Heart left ventricle (tissue), 16 donors: ENCODE measurements at regions not wholly inside any gene's neighbourhood (a gene's known extent, or its start where the extent isn't known, plus 50 kb on each side); places are given as distances from the start of the nearest gene placed in this dataset.
"Not testable (repeated sequence)": the region's sequence is repeated elsewhere in the genome, so short reads cannot be mapped to it uniquely, and the experiment has no call there.

ENCODE experiments used
- ATAC-seq, 4 donors: fragments of 200-7000 bp; cut with Tn5 transposase; one replicate each; pipeline ENCODE4 v1.9.1; 2020 to 2022; ENCODE audit warnings: moderate library complexity in 4 of 4, mild to moderate bottlenecking in 3 of 4, moderate number of reproducible peaks in 1 of 4
- DNase-seq, 5 donors: peaks; one replicate each; pipeline ENCODE4 v3.0.0-alpha.2; 2020
- H3K27ac ChIP-seq, 12 donors: fragments of 200-600 bp; sonication (generic) in 4 of 12; one replicate each; pipeline versions ENCODE4 v1.5.0 to v1.8.0; 2016 to 2022; ENCODE audit warnings: mild to moderate bottlenecking in 2 of 12
- H3K27me3 ChIP-seq, 9 donors: fragments of 200-600 bp; sonication (generic) in 2 of 9; one replicate each; pipeline versions ENCODE4 v1.5.1 to v1.8.0; 2016 to 2022; ENCODE audit warnings: mild to moderate bottlenecking in 3 of 9
- H3K36me3 ChIP-seq, 9 donors: fragments of 200-600 bp; sonication (generic) in 2 of 9; one replicate each; pipeline versions ENCODE4 v1.5.0 to v1.8.0; 2018 to 2022; ENCODE audit warnings: mild to moderate bottlenecking in 2 of 9
- H3K4me1 ChIP-seq, 12 donors: fragments of 200-600 bp; sonication (generic) in 4 of 12; one replicate each; pipeline versions ENCODE4 v1.5.0 to v1.8.0; 2016 to 2022; ENCODE audit warnings: mild to moderate bottlenecking in 3 of 12
- H3K4me3 ChIP-seq, 12 donors: fragments of 200-600 bp; sonication (generic) in 4 of 12; one replicate each; pipeline versions ENCODE4 v1.5.0 to v1.8.0; 2017 to 2022; ENCODE audit warnings: mild to moderate bottlenecking in 9 of 12, moderate library complexity in 4 of 12
- H3K9me3 ChIP-seq, 12 donors: fragments of 200-600 bp; sonication (generic) in 4 of 12; one replicate each; pipeline versions ENCODE4 v1.5.0 to v1.8.0; 2016 to 2022; ENCODE audit warnings: mild to moderate bottlenecking in 1 of 12
- POLR2A ChIP-seq, 2 donors: fragments of 450-650 bp; IDR thresholded peaks; one replicate each; pipeline ENCODE4 v1.6.1; 2017; ENCODE audit warnings: antibody characterized with exemption in 2 of 2, mild to moderate bottlenecking in 2 of 2, moderate library complexity in 2 of 2
- WGBS, 4 donors: extraction: QIAGEN DNeasy Blood & Tissue Kit in 2 of 4; methylation state at CpG; one replicate each; pipeline versions ENCODE4 v1.1.5 to v1.1.7; 2013 to 2018; 5-methylcytosine and 5-hydroxymethylcytosine counted together
- intact Hi-C, 10 donors: fragments of 100-400 bp; cut with DNase I; formaldehyde crosslinking; loops; one replicate each; pipeline versions ENCODE4 v1.11.1 to v1.14.2; 2022
- TF ChIP-seq, protein P1 (sequence below), 12 donors: fragments of 200-600 bp; sonication (generic) in 4 of 12; IDR thresholded peaks; one replicate each; pipeline versions ENCODE4 v1.5.0 to v1.8.0; 2018 to 2022; ENCODE audit warnings: antibody characterized with exemption in 12 of 12, mild to moderate bottlenecking in 5 of 12
- donor health status: ischemic (EF 13 %, LVEDD 7.1; RV severe dilation, severe dysfunction).
- donor health status: healthy with polysubstance abuse.
- donor health status: DM: no; HTN: yes; CAD: no.
- donor health status: DM: no; HTN: no; CAD: no.
- donor health status: ischemic (EF 25% LVEDD 6.9; RV normal size, moderate dysfunction).
- donor health status: ischemic (EF 25% LVEDD 5.7; RV mildly dilated, moderate dysfunction).
- donor health status: healthy.
- donor health status: DM: yes; HTN: yes; CAD: no.
- donor health status: ischemic (EF 35%, LVEDD 5.7; RV mildly dilated, moderate dysfunction).
- donor health status: nonischemic (EF 11% LVEDD 7.7; RV severe dilation, severe dysfunction).
- donor health status: DM: yes; HTN: yes; CAD: no.
- donor health status: PGD.
- donor health status: ischemic (EF 29% LVEDD 5.4; RV normal size, mild dysfunction).
- donor health status: nonischemic (EF 23%, LVEDD 6.1; RV moderate dilation, normal function).

DNA sequence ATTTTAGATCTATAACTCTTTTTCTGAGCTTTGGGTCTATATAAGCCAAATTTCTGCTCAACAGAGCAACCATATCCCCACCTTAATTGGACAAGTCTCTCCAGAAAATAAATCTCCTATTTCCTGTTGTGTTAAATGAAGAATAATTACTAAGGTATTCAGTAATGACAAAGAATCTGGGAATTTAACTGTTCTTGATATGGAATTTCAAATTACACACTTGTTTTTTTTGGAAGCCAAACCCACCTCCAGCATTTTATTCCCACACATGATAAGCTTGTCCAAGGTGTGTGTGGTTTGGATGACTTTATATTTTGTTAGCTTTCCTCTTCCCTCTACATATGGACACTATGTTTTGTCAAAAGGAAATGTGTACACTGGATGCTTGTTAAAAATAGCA, 1313.2 kb upstream of the CDH18 start:
- H3K36me3 ChIP-seq, H3K27me3 ChIP-seq, ATAC-seq, H3K27ac ChIP-seq, H3K9me3 ChIP-seq, intact Hi-C loops, H3K4me1 ChIP-seq, DNase-seq, H3K4me3 ChIP-seq: not testable (repeated sequence)

DNA sequence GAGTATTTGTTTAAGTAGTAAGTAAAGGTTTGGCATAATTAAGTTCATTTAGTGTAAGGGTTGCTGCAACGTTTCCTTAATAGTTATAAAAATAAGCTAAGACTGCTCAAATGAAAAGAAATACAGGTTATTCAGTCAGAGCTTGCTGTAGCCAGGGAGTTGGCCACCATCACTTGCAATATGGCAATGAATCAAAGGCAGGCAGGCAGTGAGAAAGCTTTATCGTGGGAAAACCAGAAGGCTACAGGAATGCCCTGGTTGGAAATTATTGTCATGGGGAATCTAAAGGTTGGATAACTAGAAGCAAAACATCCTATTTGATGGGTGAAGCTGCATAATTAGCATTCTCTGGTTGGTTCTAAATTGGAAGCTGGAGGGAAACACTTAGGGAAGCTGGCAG, 1286.4 kb upstream of the CDH18 start:
- H3K9me3 ChIP-seq, H3K4me3 ChIP-seq, DNase-seq, ATAC-seq, intact Hi-C loops, H3K36me3 ChIP-seq, H3K4me1 ChIP-seq, H3K27ac ChIP-seq, H3K27me3 ChIP-seq: not testable (repeated sequence)
- WGBS, 4 donors = 52 to 75% (median 59%) methylated on average over 2 of the region's 2 CpGs

DNA sequence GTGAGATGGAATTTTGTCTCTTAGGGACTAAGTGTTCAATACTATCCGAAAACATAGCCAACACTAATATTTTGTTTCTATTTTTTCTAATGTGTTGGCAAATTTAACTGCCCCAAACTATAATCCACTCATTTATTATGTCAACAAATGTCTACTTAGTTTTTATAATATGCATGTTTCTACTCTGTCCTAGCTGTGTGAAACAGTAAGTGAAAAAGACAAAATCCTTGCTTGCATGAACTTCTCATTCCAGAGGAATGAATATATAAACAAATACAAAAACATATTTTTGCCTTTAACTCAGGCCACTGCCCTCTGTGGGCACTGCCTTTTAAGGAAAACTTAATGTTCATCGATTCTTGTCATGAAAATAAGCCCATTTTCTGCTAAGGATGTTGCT, 1275.4 kb upstream of the CDH18 start:
- TF ChIP-seq, protein P1, sequence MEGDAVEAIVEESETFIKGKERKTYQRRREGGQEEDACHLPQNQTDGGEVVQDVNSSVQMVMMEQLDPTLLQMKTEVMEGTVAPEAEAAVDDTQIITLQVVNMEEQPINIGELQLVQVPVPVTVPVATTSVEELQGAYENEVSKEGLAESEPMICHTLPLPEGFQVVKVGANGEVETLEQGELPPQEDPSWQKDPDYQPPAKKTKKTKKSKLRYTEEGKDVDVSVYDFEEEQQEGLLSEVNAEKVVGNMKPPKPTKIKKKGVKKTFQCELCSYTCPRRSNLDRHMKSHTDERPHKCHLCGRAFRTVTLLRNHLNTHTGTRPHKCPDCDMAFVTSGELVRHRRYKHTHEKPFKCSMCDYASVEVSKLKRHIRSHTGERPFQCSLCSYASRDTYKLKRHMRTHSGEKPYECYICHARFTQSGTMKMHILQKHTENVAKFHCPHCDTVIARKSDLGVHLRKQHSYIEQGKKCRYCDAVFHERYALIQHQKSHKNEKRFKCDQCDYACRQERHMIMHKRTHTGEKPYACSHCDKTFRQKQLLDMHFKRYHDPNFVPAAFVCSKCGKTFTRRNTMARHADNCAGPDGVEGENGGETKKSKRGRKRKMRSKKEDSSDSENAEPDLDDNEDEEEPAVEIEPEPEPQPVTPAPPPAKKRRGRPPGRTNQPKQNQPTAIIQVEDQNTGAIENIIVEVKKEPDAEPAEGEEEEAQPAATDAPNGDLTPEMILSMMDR (IDR thresholded peaks at IDR 0.05) = no peak
- TF ChIP-seq POLR2A (IDR thresholded peaks at IDR 0.05) = no peak
- intact Hi-C loops = no loop called here
- no peaks in the 10 kb centered on the region for H3K27me3 ChIP-seq
- DNase-seq (no peak), ATAC-seq (no peak)
- peaks cover 0 to 9% (median 0%) of the 10 kb centered on the region in 12 donors for H3K9me3 ChIP-seq
- no peak overlapping the region for H3K27ac ChIP-seq
- H3K4me1 ChIP-seq = no peaks in the 10 kb centered on the region
- no peak overlapping the region for H3K4me3 ChIP-seq
- H3K36me3 ChIP-seq = no peaks in the 10 kb centered on the region
- 63 to 79% (median 70%) methylated on average over 2 of the region's 2 CpGs for WGBS, 4 donors

DNA sequence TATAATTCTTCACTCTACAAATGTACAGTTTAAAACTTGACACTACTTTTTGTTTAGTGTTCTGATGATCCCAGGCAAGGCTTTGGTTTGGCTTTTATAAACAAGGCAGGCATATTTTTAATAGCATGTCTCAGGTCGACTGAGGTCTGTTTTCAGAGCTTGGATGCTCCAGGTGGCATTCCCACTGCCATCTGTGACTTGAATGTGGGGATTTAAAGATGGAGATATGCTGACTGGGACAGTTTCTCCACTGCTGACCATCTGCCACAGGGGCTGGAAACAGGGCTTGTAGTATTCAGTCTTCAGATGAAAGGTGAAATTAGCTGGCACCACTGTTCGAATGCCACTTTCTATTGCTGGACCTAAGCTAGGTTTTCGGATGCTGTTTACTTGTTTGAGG, 1266.2 kb upstream of the CDH18 start:
- no peak for ATAC-seq
- Histone ChIP-seq H3K27ac (no peak overlapping the region), H3K27me3 (no peaks in the 10 kb centered on the region), H3K36me3 (no peaks in the 10 kb centered on the region), H3K4me3 (no peak overlapping the region), H3K9me3 (peaks cover 0 to 22% (median 2%) of the 10 kb centered on the region in 12 donors), H3K4me1 (no peaks in the 10 kb centered on the region)
- WGBS, 4 donors = 76 to 81% (median 79%) methylated on average over 3 of the region's 3 CpGs
- DNase-seq = no peak
- TF ChIP-seq POLR2A (IDR thresholded peaks at IDR 0.05) = no peak
- TF ChIP-seq, protein P1 (IDR thresholded peaks at IDR 0.05) = no peak
- intact Hi-C loops = no loop called here

DNA sequence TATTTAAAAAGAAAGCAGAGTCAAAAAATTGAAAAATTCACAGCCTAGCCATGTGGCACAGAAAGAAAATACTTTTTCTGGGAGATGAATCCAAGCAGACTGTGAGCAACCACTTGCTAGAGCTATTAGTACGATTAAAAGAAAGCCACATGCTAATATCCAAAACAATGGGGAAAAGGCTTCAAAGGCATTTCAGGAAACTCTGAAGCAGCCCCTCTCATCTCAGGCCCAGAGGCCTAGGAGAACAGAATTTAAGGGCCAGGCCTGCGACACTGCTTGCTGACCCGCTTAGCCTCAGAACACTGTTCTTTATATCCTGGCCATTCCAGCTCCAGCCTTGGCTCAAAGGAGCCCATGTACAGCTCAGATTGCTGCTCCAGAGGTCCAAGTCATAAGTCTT, 1257.0 kb upstream of the CDH18 start:
- ATAC-seq (no peak), DNase-seq (peak in 1 of 5 donors; percentile 37)
- Histone ChIP-seq H3K9me3 (no peaks in the 10 kb centered on the region), H3K27me3 (no peaks in the 10 kb centered on the region), H3K27ac (no peak overlapping the region), H3K4me3 (no peak overlapping the region), H3K36me3 (no peaks in the 10 kb centered on the region), H3K4me1 (no peaks in the 10 kb centered on the region)
- WGBS, 4 donors = 49 to 65% (median 54%) methylated on average over 3 of the region's 3 CpGs
- intact Hi-C loops = no loop called here
- no peak for TF ChIP-seq POLR2A (IDR thresholded peaks at IDR 0.05)
- TF ChIP-seq, protein P1 (IDR thresholded peaks at IDR 0.05) = no peak
